T-helper 1 cell treated with Interleukin-12 subunit alpha and Interleukin-12 subunit beta and Interleukin-4 antibody, amounts not matched to agents 30 μg/mL and 1 μg/mL, for 36 hours (primary cell): ENCODE measurements at regions not wholly inside any gene's neighbourhood (a gene's known extent, or its start where the extent isn't known, plus 50 kb on each side); places are given as distances from the start of the nearest gene placed in this dataset.

ENCODE experiments used
- H3K27ac Mint-ChIP-seq: one replicate; pipeline ENCODE4 v1.8.0; 2021; ENCODE audit warnings: mild to moderate bottlenecking, mixed read lengths
- H3K27me3 Mint-ChIP-seq: one replicate; pipeline ENCODE4 v1.8.0; 2021; ENCODE audit warnings: low read depth, mixed read lengths
- H3K36me3 Mint-ChIP-seq: one replicate; pipeline ENCODE4 v1.8.0; 2021; ENCODE audit warnings: low read depth, mixed read lengths
- H3K4me1 Mint-ChIP-seq: one replicate; pipeline ENCODE4 v1.8.0; 2021; ENCODE audit warnings: low read depth, mixed read lengths
- H3K4me3 Mint-ChIP-seq: one replicate; pipeline ENCODE4 v1.8.0; 2021; ENCODE audit warnings: mild to moderate bottlenecking, moderate library complexity, mixed read lengths
- H3K9me3 Mint-ChIP-seq: one replicate; pipeline ENCODE4 v1.8.0; 2021; ENCODE audit warnings: mixed read lengths

DNA sequence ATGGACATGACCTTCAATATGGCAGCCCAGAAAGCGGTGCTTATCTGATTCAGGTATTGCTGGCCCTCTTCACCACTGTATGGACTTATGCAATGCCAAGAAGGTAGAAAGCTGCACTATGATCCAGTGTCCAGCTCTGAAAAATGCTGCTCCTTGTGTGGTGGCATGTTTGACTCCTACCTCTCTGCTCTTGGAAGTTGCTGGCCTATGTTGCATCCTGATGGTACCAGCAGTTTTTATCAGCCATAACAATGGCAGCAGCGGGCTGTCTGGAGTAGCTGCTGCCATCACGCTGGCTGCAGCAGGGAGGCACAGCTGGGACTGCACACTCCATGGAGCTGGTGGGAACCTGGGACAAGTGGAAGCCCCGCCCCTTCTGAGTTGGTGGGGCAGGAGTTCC lies 53.1 kb upstream of the MED9 start:
- H3K36me3 Mint-ChIP-seq = no peaks in the 10 kb centered on the region
- peaks cover 5% of the 10 kb centered on the region for H3K27me3 Mint-ChIP-seq
- peaks cover 6% of the 10 kb centered on the region for H3K9me3 Mint-ChIP-seq
- H3K4me1 Mint-ChIP-seq = no peaks in the 10 kb centered on the region
- no peak overlapping the region for H3K27ac Mint-ChIP-seq
- H3K4me3 Mint-ChIP-seq = no peak overlapping the region

DNA sequence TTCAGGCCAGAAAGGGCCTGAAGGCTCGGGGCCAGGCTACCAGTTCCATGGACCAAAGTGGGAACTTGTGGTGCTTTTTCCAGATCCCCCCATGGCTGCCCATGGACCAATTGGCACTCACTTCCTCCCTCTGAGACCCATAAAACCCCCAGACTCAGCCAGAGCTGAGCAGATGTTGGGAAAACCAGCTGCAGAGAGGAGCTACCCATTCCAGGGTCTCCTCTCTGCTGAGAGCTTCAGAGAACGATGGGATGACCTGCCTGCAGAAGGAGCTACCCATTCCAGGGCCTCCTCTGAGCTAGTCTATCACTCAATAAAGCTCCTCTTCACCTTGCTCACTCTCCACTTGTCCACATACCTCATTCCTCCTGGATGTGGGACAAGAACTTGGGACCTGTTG lies 52.2 kb upstream of the MED9 start:
- peaks cover 9% of the 10 kb centered on the region for H3K27me3 Mint-ChIP-seq
- H3K27ac Mint-ChIP-seq = no peak overlapping the region
- H3K9me3 Mint-ChIP-seq = peaks cover 6% of the 10 kb centered on the region
- no peaks in the 10 kb centered on the region for H3K36me3 Mint-ChIP-seq
- no peak overlapping the region for H3K4me3 Mint-ChIP-seq
- H3K4me1 Mint-ChIP-seq = no peaks in the 10 kb centered on the region

- H3K27me3 Mint-ChIP-seq = peaks cover 14% of the 10 kb centered on the region
- no peak overlapping the region for H3K4me3 Mint-ChIP-seq
- peaks cover 6% of the 10 kb centered on the region for H3K9me3 Mint-ChIP-seq
- no peaks in the 10 kb centered on the region for H3K4me1 Mint-ChIP-seq
- no peak overlapping the region for H3K27ac Mint-ChIP-seq
- H3K36me3 Mint-ChIP-seq = no peaks in the 10 kb centered on the region
Measured at GRCh38 chr17:17425005-17425404, 51.8 kb upstream of the MED9 start.

GRCh38 chr17:17425591-17425990 lies 51.2 kb upstream of the MED9 start:
- Mint-ChIP-seq H3K27ac (no peak overlapping the region), H3K4me3 (no peak overlapping the region), H3K27me3 (peaks cover 17% of the 10 kb centered on the region), H3K9me3 (peaks cover 6% of the 10 kb centered on the region), H3K4me1 (no peaks in the 10 kb centered on the region), H3K36me3 (no peaks in the 10 kb centered on the region)

DNA sequence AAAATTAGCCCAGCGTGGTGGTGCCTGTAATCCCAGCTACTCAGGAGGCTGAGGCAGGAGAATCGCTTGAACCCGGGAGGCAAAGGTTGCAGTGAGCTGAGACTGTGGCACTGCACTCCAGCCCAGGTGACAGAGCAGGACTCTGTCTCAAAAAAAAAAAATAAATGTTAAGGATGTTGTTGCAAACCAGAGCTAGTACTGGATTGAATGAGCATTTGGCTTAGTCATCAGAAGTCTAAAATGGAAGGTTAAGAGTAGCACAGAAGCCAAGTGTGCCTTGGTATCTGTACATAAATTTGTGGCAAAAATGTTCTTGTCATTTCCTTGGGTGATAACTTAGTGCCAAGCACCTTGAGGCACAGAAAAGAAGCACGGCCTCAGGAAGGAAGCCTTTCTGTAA lies 50.6 kb upstream of the MED9 start:
- Mint-ChIP-seq H3K9me3 (peaks cover 6% of the 10 kb centered on the region), H3K4me3 (no peak overlapping the region), H3K36me3 (no peaks in the 10 kb centered on the region), H3K27ac (no peak overlapping the region), H3K27me3 (peaks cover 19% of the 10 kb centered on the region), H3K4me1 (no peaks in the 10 kb centered on the region)
